ENCODE measurements at regions not wholly inside any gene's neighbourhood (a gene's known extent, or its start where the extent isn't known, plus 50 kb on each side); places are given as distances from the start of the nearest gene placed in this dataset.
"Not testable (repeated sequence)": the region's sequence is repeated elsewhere in the genome, so short reads cannot be mapped to it uniquely, and the experiment has no call there.

DNA sequence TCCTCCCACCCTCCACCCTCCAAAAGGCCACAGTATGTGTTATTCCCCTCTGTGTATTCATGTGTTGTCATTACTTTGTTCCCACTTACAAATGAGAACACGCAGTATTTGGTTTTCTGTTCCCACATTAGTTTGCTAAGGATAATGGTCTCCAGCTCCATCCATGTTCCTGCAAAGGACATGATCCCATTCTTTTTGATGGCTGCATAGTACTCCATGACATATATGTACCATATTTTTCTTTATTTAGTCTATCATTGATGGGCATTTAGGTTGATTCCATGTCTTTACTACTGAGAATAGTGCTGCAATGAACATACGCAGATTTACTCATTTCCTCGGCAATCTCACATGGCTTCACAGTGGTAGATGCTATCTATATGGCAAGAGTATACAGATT, 453.6 kb upstream of the CFAP20DC start:
- no peak for DNase-seq (ENCODE audit: low read depth)
- TF ChIP-seq, protein P1, sequence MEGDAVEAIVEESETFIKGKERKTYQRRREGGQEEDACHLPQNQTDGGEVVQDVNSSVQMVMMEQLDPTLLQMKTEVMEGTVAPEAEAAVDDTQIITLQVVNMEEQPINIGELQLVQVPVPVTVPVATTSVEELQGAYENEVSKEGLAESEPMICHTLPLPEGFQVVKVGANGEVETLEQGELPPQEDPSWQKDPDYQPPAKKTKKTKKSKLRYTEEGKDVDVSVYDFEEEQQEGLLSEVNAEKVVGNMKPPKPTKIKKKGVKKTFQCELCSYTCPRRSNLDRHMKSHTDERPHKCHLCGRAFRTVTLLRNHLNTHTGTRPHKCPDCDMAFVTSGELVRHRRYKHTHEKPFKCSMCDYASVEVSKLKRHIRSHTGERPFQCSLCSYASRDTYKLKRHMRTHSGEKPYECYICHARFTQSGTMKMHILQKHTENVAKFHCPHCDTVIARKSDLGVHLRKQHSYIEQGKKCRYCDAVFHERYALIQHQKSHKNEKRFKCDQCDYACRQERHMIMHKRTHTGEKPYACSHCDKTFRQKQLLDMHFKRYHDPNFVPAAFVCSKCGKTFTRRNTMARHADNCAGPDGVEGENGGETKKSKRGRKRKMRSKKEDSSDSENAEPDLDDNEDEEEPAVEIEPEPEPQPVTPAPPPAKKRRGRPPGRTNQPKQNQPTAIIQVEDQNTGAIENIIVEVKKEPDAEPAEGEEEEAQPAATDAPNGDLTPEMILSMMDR (IDR thresholded peaks at IDR 0.05; ENCODE audit: insufficient read depth, low read depth, low read length, missing control alignments): no peak
- H3K4me3 ChIP-seq (ENCODE audit: low read depth, low read length): no peak overlapping the region

DNA sequence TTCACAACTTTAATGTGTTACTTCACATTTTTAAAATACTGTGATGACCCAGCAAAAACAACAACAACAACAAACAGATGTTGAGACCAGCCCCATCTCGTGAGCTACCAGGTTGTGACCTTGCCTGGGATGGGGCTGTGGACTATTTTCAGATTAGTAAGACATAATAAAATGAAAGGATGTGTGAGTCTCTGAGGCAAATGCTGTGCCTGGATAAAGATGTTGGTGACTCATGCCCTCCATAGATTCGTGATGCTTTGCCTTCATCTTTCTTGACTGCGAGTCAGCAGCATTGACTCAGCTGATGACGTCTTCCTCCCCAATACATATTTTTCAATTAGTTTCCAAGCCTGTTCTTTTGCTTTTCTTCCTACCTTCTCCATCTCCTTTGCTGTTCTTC, 453.0 kb upstream of the CFAP20DC start:
- TF ChIP-seq, protein P1 (IDR thresholded peaks at IDR 0.05; ENCODE audit: insufficient read depth, low read depth, low read length, missing control alignments): no peak
- no peak for DNase-seq (ENCODE audit: low read depth)
- H3K4me3 ChIP-seq (ENCODE audit: low read depth, low read length): no peak overlapping the region

DNA sequence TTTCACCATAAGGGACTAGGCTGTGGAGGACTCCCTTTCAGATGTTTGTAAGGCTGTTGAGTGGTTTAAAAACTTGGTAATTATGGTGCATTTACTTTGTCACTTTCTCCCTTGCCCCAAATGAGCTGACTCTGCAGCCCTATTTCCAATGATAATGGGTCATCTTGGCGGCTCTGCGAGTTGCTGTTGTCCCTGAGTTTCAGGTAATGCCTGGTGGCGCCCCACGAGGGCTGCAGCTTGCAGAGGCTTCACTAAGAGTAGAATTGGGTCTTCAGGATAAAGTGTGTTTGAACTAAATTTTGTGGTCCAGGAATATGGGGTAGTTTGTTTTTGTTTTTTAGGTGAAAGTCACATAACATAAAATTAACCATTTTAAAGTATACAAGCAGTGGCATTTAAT, 450.1 kb upstream of the CFAP20DC start:
- TF ChIP-seq, protein P1 (IDR thresholded peaks at IDR 0.05; ENCODE audit: insufficient read depth, low read depth, low read length, missing control alignments): no peak
- H3K4me3 ChIP-seq (ENCODE audit: low read depth, low read length): no peak overlapping the region
- no peak for DNase-seq (ENCODE audit: low read depth)

DNA sequence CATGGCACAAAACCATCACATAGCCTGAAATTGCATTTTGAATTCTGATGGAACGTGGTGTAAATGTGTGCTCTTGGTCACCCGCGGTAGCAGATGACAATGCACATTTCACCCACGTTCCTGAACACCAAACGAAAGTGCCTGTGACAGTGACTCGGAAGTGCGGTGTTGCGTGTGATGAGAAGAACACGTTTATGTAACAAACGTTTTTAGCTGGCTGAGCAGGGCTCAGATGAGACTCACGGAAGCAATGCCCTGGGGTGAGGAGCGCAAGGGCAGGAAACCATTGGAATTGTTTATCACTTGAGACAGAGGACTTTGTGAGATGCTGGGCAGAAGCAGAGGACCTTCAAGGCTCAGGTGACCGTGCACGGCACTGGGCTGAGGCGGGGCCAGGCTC, 449.2 kb upstream of the CFAP20DC start:
- TF ChIP-seq, protein P1 (IDR thresholded peaks at IDR 0.05; ENCODE audit: insufficient read depth, low read depth, low read length, missing control alignments): no peak
- no peak for DNase-seq (ENCODE audit: low read depth)

DNA sequence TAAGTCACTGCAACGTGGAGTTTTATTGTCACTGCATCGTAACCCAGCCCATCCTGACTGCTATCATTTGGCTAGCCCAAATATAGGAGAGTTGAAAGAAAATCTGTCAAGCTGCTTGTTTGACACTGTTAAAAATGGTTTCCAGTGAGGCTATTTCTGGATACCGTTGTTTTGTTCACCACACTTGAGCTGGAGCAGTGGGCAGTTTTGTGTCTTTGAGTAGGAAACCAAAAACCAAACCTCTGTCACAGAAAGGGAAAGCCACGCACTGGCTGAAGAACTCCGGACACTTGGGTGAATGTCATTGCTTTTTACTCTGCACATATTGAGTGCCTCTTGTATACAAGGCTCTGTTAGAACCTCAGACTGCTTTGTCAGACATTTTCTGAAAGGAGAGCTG, 446.4 kb upstream of the CFAP20DC start:
- TF ChIP-seq, protein P1 (IDR thresholded peaks at IDR 0.05; ENCODE audit: insufficient read depth, low read depth, low read length, missing control alignments): no peak
- DNase-seq (ENCODE audit: low read depth): peak; percentile 22
- no peak overlapping the region for H3K4me3 ChIP-seq (ENCODE audit: low read depth, low read length)

More for the DNA sequence above, 449.2 kb upstream of the CFAP20DC start:
- no peak overlapping the region for H3K4me3 ChIP-seq (ENCODE audit: low read depth, low read length)

DNA sequence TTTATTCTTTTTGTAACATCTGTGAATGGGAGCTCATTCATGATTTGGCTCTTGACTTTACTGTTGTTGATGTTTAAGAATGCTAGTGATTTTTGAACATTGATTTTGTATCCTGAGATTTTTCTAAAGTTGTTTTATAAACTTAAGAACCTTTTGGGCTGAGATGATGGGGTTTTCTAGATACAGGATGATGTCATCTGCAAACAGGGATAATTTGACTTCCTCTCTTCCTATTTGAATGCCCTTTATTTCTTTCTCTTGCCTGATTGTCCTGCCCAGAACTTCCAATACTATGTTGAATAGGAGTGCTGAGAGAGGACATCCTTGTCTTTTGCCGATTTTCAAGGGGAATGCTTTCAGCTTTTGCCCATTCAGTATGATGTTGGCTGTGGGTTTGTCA, 445.1 kb upstream of the CFAP20DC start:
- DNase-seq (ENCODE audit: low read depth): not testable (repeated sequence)

DNA sequence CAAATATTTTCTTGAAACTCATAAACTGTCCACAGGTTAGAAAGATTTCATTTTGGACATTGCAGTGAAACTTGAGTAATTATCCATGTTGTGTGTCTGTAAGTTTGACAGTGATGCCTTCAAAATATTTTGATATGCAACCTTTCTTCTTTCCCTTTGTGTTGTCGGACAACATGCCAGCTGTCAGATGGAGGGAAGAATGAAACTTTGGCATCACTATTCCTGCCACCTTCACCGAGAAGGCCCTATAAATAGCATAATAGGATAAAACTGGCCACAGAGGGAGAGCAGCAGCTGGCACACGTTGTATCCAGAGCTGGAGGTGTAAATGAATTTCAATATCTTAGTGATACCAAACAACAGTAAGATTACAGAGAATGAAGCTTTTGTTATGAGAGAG, 436.7 kb upstream of the CFAP20DC start:
- TF ChIP-seq, protein P1 (IDR thresholded peaks at IDR 0.05; ENCODE audit: insufficient read depth, low read depth, low read length, missing control alignments): no peak
- DNase-seq (ENCODE audit: low read depth): no peak
- H3K4me3 ChIP-seq (ENCODE audit: low read depth, low read length): no peak overlapping the region

More for the DNA sequence above, 445.1 kb upstream of the CFAP20DC start:
- H3K4me3 ChIP-seq (ENCODE audit: low read depth, low read length): not testable (repeated sequence)

Measured in GM12865 (cell line).